HG03378 (cell line): ENCODE measurements at regions not wholly inside any gene's neighbourhood (a gene's known extent, or its start where the extent isn't known, plus 50 kb on each side); places are given as distances from the start of the nearest gene placed in this dataset.

Source experiments
- ATAC-seq: cut with Tn5 transposase; IDR thresholded peaks from one replicate; pipeline ENCODE4 v1.9.1; 2021; ENCODE audit warnings: mild to moderate bottlenecking, moderate library complexity; ENCODE audit not compliant: unreplicated experiment

DNA sequence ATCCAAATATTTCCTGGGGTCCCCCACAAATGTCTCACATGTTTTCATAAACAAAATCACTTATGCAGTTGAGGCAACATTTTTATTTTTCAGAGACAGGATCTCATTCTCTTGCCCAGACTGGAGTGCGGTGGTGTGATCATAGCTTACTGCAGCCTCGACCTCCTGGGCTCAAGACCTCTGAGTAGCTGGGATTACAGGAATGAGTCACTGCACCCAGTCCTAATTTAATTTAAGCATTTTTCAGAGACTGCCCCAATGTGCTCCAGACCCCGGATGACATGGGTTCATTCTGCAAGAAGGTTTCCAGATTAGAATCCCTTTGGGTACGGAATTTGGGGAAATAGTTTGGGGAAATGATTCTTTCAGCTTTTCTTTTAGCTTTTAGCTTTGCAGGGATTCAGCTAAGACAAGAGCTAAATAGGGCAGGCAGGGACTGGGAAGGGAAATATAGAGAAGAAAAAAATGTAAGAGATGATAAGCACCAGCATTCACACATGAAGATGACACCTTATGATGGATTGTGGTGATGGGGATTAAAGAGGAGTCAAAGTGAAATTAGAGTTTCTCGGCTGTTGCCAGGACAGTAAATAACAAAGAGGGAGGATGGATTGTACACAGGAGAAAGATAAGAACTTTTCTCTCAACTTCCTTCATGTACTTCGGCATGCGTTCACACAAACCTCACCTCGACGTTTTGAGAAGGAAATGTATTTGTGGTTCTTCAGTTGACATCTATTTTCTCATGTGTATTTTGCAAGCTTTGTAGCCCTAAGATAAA is 169.4 kb upstream of the TAB2 start:
- no peak for ATAC-seq

DNA sequence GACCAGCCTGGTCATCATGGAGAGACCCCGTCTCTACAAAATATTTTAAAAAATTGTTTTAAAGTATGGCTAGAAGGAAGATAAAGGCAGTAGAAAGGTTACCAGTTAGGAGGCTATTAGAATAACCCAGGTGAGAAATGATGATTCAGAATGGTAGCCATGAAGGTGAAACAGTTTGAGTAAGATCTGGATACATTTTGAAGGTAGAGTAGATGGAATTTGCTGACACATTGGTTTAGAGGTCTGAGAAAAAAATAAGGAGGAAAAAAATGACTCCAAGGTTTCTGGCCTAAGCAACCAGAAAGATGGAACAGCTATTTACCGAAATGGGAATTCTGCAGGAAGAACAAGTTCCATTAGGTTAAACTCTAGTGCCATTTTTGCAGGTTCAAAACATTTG is 167.9 kb upstream of the TAB2 start:
- no peak for ATAC-seq

DNA sequence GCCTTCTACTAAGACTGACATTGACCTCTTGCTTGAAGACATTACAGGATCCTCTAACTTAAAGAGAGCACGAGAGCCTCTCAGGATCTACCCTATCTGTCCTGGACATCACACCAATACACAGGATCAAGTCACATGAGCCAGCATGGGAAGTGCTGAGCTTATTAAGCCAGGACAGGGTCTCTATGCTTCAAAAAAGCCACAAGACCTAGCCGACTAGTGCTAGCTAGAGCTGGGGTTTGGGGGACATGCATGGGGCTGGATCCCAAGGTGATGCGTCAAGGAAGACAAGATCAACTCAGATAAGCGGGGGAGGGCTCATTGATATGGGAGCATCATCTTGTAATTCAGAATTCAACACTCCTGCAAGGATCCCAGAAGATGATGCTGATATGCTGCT is 167.2 kb upstream of the TAB2 start:
- ATAC-seq, result no peak

DNA sequence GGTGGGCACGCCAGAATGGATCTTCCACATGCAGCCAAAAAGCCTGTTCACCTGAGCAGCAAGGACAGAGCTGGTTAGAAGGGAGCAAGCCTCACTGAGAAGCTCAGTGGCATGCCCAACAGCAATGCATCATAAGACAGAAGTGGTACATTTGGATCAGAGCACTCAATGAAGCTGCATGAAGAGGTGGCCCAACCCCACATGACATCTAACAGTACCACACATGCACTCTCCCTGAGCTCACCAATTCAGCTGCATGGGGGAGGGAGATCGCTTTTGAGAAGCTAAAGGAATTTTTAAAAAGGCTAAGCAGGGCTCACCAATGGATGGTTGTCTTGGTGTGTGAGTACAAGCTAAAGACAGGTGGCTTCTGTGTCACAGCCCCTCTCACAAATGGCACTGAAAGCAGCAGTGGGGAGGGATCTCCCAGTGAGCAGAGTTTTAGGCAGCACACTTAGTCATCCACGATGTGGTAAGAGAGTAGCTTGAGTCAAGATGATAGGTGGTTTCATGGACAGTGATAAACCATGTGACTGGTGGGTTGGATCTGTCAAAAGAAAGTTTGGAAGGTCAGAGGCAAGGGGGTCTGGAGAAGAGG is 166.6 kb upstream of the TAB2 start:
- ATAC-seq, result no peak

DNA sequence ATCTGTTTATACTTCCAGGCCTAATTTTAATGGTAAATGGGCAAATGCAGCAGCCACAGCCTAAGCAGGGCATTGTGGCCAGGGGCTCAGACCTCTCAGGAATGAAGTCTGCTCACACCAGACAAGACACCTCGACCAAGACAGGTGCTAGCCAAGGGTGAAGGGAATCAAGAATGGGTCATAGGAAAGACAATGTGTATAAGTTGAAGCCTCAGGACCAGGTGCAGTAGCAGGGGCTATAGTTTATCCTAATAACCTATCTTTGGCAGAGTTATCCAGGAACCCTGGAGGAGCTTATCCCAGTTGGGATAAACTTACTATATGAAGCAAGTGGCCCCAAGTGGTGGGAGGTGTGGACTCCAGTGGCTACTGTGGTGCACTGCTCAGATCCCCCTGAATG is 165.0 kb upstream of the TAB2 start:
- ATAC-seq, result no peak

DNA sequence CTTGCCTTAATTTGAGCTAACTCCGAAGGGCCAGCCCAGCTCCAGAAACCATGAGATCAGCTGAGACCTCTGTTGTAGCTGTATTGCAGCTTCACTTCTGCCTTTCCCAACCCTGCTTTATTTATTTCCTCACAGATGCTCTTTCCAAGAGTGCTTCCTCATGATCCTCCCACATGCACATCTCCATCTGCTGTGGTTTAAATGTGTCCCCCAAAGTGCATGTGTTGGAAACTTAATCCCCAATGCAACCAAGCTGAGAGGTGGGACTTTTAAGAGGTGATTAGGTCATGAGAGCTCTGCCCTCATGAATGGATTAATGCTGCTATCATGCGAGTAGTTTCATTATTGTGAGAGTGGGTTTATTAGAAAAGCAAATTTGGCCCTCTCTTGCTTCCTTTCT is 164.4 kb upstream of the TAB2 start:
- ATAC-seq, result no peak

DNA sequence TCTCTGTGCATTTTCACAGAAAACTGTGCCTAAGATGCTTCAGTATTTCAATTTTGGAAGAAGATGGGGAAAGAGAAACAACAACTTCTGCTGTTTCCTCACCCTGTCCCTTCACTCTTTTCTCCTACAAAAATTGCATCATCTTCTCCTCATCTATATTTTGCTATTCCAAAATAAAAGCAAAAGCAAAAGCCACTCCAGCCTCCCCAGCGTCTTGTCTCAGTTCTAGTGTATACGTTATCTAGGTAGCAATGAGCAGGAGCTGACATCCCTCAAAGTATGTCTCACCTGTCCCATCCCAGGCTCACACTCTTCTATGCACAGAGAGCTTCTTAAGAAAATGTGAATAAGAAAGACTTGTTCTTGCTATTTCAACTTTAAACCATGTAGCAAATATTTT is 163.8 kb upstream of the TAB2 start:
- ATAC-seq, result no peak

DNA sequence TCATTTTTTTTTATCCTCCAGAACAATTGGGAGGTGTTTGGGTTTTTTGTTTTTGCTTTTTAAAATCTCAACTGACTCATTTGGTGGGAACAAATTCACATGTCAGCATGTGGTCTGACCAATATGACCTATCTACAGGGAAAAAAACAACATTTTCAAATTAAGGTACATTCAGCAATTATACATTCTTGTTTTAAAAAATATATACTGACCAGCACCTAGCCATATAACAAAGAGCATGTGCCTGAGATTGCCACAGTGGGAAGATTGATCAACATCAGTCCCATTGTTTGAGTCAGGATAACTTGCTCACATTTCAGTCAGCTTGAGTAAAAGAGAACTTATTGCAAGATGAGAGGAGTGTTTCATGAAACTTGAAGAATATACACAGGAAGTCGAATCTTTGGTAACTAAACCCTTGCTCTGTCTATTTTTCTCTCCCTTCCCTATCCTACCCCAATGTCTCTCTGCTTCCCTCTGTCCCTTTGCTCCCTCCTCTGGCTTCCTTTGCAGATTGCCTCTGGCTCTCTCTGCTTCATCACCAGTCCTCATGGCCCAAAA is 163.2 kb upstream of the TAB2 start:
- no peak for ATAC-seq

DNA sequence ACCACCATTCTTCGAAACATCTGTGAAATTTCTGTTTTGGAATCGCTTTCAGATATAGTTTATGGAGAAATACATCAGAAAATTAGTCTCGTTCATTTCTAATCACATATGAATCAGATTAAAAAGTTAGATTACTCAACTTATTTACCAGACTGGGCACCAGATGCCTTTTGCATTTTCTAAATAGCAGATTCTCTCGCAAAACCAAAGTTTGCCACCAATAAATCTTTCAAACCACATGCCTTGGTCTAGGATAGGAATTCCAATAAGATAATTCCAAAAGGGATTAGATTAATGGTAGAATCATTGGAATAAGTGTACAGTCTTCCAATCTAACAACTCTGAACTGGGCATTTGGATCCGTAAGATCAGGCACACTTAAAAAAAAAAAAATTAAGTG is 160.4 kb upstream of the TAB2 start:
- no peak for ATAC-seq

DNA sequence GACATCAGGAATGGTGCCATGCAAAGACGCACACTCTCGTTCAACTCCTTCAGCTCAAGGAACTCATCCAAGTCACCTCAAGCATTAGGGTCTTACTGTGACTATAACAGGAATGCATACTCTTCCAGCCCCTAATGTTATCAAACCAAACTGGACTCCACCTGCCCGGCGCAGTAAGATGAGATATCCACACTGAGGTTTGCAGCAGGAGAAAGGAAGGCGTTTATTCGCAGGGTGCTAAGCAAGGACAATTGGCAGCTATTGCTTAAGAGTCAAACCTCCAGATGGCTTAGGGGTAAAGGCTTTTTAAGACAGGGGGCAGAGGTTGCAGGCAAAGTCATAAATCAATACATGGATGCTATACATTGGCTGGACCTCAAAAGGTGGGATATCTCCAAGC is 159.4 kb upstream of the TAB2 start:
- ATAC-seq, result no peak

DNA sequence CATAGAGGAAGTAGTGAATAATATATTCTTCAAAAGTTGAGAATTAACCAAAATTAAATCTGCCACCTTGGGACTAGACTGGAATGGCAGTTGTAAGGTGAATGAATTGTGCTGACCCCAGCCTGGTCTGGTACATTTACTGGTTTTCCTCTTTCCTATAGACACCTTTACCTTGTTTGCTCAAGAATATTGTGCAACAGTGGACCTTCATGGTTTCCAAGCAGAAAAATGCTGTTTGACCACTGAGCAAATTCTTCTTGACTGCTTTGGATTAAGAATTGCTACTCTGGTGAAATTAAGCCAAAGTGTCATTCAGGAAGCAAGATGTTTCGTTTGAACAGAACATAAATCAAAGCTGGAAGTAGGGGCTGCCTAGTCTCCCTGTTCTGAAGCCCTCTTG is 156.6 kb upstream of the TAB2 start:
- no peak for ATAC-seq

DNA sequence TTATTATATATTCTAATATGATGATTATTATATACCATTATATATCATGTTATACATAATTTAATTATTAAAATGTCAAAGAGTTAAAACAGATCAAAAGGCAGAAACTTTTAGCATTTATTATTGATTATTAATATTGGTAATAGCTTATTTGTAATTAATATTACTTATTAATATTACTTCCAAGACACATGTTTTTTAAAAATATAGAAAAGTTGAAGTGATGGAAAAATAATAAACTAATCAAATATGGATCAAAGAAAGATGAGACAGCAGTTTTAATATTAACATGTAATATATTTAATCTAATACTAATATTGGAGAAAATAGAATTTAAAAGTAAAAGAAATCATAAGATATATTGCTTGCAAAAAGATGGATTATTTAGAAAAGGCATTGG is 154.6 kb upstream of the TAB2 start:
- no peak for ATAC-seq

DNA sequence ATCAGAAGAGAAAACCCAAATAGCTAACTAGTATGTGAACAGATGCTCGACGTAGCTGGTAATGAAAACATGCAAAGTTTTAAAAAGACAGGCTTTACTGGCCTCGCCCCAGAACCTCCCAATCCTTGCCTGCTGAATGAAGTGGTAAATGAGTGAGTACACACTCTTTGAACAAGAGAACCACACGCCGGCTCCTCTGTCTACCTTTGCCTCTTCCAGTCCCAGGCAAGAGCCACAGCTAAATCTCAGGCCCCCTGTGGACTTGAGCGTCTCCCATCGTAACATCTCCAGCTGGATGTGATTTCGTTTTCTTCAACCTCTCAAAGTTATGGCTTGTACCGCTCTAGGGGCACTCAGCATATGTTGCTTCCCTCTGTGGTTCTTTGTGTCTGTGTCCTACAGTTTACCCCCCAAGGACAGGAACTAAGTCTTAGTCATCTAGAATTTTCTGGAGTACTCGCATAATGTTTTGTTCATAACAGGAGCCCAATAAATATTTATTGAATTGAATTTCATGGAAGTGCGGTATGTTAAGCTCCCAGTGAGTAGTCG is 153.2 kb upstream of the TAB2 start:
- ATAC-seq, result no peak

DNA sequence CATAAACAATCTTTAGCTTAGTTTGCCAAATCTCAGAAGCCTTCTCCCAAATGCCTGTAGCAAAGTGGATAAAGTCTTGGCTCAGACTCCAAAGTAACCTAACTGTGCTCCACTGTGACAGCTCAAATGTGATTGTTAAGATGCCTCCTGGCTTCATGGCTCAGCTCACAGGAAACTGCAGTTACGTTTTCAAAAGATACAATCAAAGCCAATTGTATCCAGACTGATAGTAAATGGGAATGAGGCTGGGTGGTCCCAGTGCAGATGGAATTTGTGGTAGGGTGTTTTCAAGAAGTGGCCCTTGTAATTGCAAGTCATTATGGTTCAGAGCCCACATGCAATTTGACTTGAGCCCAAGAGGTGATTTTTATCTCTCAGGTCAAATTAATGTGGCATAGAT is 151.2 kb upstream of the TAB2 start:
- no peak for ATAC-seq

DNA sequence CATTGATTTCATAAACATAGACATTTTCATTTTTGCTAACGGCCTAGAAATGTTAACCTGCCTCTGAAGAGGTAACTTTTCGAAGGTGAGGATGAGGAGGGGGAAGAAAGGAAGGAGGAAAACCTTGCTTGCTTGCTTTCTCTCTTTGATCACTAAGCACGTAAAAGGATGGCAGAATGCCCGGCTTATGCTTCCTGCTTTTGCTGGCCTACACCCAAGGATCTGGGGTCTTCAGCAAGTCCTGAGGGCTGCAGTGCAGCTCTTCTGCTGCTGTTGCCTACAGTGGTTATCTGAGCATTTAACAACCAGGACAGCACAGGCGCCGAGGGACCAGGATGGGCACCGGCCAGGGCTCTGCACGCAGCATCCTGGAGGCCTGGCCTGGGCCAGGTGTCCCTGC is 150.8 kb upstream of the TAB2 start:
- ATAC-seq, result no peak

DNA sequence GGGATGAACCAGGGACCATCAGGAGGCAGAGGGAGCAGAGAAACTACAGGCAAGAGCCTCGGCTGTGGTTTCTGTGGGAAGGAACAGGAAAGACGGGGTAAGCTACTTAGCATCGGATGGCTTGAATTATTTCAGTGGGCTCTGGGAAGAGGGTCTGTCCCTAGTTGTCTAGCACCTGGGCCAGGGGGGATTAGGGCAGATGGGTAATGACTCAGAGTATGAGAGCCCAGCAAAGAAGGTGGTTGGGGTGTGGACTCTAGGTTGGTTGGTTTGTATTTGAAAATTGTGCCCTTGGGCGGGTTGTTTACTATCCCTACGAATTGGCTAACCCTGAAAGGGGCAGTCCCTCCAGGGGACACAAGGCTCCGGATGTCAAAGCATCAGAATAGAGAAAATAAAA is 148.5 kb upstream of the TAB2 start:
- ATAC-seq, result no peak

DNA sequence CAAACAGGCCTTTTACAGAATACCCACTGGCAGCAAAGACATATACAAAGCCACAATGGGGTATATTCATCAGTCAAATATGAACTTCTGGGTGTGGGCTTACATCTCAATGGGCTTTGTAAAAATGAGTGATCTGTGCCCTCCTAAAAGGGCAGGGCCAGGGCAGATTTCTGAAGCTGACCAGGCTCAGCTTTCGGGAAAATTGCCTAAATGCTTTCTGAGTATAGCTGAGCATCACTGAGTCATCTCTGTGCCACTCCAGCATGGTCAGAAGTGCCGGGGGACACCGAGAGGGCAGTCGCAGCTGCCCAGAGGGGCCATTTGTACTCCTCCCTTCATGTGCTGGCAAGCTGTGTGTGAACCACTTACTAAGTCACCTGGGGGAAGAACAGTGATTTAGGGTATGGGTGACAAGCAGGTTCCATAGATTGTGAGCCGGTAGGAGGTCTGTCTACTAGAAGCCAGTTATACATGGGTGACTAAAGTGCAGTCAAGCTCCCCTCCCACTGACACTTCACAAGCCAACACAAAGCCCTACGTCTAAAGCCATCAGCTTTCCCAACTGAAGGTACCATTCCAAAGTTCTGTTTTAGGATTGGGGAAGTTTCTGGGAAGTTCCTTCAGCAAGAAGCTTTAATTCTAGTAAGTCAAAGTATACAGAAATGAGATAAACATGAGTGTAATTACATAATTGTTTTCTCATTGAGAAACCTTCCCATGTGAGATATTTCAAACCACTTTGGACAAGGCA is 147.6 kb upstream of the TAB2 start:
- ATAC-seq, result no peak

DNA sequence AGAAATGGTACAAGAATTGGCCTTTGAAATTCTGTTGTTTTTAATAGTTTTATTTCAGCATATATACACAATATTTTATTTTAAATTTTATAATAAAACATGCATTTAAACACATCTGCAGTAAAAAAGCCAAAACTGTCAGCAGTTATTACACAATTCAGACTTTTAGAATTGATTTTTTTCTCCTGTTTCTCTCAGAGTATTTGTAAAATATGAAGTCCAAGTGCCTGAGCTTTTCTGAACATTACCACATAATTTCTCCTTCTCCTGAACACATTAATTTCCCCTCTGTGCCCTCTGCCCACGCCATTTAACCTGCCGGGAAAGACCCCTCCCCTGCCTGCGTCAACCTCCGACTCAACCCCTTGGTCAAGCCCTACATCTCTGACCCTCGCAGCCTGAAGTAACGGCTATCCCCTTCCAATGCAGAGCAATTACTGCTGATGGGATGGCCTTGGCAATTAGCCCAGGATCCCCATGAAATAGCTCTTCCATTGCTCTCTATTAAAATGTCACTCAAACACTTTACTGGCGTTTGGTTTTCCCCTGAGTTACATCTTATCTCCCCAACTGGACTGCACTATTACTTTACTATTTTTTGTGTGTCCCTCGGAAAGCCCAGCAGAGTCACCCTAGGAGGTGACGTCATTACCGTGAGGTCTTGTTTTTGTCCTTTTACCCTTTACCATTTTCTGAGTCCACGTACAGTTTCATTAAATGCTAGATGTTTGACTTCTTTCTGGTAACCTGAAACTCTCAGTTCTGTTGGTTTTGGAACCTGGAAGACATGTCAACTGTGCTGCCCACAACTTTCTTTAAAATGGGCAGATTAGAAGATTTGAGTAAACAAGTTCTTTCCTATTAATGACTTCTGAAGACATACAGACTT is 146.7 kb upstream of the TAB2 start:
- no peak for ATAC-seq

DNA sequence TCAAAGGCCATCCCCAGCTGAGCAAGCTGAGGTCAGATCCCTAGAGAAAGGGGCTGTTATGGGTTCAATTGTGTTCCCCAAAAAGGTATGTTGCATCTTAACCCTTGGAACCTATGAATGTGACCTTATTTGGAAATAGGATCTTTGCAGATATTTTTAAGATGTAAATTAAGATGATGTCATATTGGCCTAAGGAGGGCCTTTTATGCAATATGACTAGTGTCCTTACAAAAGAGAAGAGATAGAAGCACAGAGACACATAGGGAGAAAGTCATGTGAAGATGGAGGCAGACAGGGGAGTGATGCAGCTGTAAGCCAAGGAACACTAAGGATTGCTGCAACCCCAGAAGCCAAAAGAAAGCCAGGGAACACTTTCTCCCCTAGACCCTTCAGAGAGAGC is 144.3 kb upstream of the TAB2 start:
- no peak for ATAC-seq

DNA sequence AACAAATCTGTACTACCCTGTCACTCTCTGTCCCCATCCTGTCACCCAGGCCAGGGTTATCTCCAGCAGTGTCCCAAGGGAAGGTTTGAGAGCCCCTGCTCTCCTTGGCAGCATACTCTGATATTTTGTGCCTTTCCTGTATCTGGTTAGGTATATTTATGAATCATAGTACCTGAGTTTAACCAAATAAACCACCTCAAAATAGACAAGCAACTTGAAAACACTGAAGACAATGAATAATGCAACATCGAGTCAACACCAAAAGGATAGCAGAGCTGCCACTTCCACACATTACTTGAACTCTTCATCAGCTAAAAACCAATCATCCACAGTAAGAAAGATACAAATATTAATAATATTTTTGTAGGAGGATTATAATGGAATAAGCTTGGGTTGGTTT is 142.6 kb upstream of the TAB2 start:
- no peak for ATAC-seq
